ENCODE measurements at regions not wholly inside any gene's neighbourhood (a gene's known extent, or its start where the extent isn't known, plus 50 kb on each side); places are given as distances from the start of the nearest gene placed in this dataset.

DNA sequence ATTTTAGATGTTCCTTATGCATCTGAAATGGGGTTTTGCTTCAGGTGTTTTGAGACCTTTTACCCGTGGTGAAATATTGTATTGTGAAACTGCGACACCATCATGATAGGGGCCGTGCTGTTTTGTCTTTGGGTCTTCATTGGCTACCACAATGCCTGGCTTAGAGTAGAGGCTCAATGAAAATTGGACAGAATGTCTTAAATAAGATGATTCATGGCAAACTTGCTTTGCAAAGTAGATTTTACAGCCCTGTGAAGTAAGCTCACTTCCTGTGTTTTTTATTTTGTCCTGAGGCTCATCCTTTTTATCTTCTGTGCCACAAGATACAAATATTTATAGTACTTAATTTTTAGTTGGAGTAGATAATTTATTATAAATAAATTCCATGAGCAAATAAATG, 111.3 kb upstream of the FRMD6 start:
- DNase-seq (no peak), ATAC-seq (ENCODE audit: insufficient read depth, low read depth) (no peak)
- no peak overlapping the region for H3K4me3 ChIP-seq (ENCODE audit: low read depth in 1 of 2, low read length in 2 of 2)
- H2AFZ ChIP-seq (ENCODE audit: low read depth, low read length), result no peak overlapping the region
- H3K27ac ChIP-seq (ENCODE audit: low read length), result no peak overlapping the region
- H3K27me3 ChIP-seq (ENCODE audit: insufficient read depth, low read length, poor library complexity), result no peaks in the 10 kb centered on the region
- no peaks in the 10 kb centered on the region for H3K9me3 ChIP-seq (ENCODE audit: insufficient read depth, low read length, severe bottlenecking)
- TF ChIP-seq, protein P1, sequence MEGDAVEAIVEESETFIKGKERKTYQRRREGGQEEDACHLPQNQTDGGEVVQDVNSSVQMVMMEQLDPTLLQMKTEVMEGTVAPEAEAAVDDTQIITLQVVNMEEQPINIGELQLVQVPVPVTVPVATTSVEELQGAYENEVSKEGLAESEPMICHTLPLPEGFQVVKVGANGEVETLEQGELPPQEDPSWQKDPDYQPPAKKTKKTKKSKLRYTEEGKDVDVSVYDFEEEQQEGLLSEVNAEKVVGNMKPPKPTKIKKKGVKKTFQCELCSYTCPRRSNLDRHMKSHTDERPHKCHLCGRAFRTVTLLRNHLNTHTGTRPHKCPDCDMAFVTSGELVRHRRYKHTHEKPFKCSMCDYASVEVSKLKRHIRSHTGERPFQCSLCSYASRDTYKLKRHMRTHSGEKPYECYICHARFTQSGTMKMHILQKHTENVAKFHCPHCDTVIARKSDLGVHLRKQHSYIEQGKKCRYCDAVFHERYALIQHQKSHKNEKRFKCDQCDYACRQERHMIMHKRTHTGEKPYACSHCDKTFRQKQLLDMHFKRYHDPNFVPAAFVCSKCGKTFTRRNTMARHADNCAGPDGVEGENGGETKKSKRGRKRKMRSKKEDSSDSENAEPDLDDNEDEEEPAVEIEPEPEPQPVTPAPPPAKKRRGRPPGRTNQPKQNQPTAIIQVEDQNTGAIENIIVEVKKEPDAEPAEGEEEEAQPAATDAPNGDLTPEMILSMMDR (IDR thresholded peaks at IDR 0.05; ENCODE audit: borderline replicate concordance, extremely low read depth, low read length, poor library complexity, severe bottlenecking), result no peak
- TF ChIP-seq EZH2 (IDR thresholded peaks at IDR 0.05; ENCODE audit: borderline replicate concordance, low read depth, low read length, severe bottlenecking), result no peak
- no peaks in the 10 kb centered on the region for H3K4me1 ChIP-seq (ENCODE audit: insufficient read depth, low read length)
- no peak overlapping the region for H3K4me2 ChIP-seq (ENCODE audit: insufficient read depth, low read length)
- no peaks in the 10 kb centered on the region for H4K20me1 ChIP-seq (ENCODE audit: insufficient read depth, low read length)
- H3K9ac ChIP-seq (ENCODE audit: low read depth, low read length), result no peak overlapping the region
- no peaks in the 10 kb centered on the region for H3K79me2 ChIP-seq (ENCODE audit: insufficient read depth, low read length)
- no peaks in the 10 kb centered on the region for H3K36me3 ChIP-seq (ENCODE audit: insufficient read depth, low read length)

- H3K27ac ChIP-seq (ENCODE audit: low read length), result no peak overlapping the region
- no peak overlapping the region for H3K9ac ChIP-seq (ENCODE audit: low read depth, low read length)
- no peak overlapping the region for H2AFZ ChIP-seq (ENCODE audit: low read depth, low read length)
- no peaks in the 10 kb centered on the region for H3K4me1 ChIP-seq (ENCODE audit: insufficient read depth, low read length)
- no peaks in the 10 kb centered on the region for H3K27me3 ChIP-seq (ENCODE audit: insufficient read depth, low read length, poor library complexity)
- no peak overlapping the region for H3K4me3 ChIP-seq (ENCODE audit: low read depth in 1 of 2, low read length in 2 of 2)
- H3K79me2 ChIP-seq (ENCODE audit: insufficient read depth, low read length), result no peaks in the 10 kb centered on the region
- DNase-seq (no peak), ATAC-seq (ENCODE audit: insufficient read depth, low read depth) (no peak)
- H4K20me1 ChIP-seq (ENCODE audit: insufficient read depth, low read length), result no peaks in the 10 kb centered on the region
- TF ChIP-seq EZH2 (IDR thresholded peaks at IDR 0.05; ENCODE audit: borderline replicate concordance, low read depth, low read length, severe bottlenecking), result no peak
- TF ChIP-seq, protein P1 (IDR thresholded peaks at IDR 0.05; ENCODE audit: borderline replicate concordance, extremely low read depth, low read length, poor library complexity, severe bottlenecking), result no peak
- no peaks in the 10 kb centered on the region for H3K36me3 ChIP-seq (ENCODE audit: insufficient read depth, low read length)
- H3K4me2 ChIP-seq (ENCODE audit: insufficient read depth, low read length), result no peak overlapping the region
- no peaks in the 10 kb centered on the region for H3K9me3 ChIP-seq (ENCODE audit: insufficient read depth, low read length, severe bottlenecking)
Measured at GRCh38 chr14:51544471-51544870, 107.2 kb upstream of the FRMD6 start.

GRCh38 chr14:51544901-51545300, 106.8 kb upstream of the FRMD6 start:
- H3K9ac ChIP-seq (ENCODE audit: low read depth, low read length), result no peak overlapping the region
- no peaks in the 10 kb centered on the region for H4K20me1 ChIP-seq (ENCODE audit: insufficient read depth, low read length)
- TF ChIP-seq, protein P1 (IDR thresholded peaks at IDR 0.05; ENCODE audit: borderline replicate concordance, extremely low read depth, low read length, poor library complexity, severe bottlenecking), result no peak
- no peak for TF ChIP-seq EZH2 (IDR thresholded peaks at IDR 0.05; ENCODE audit: borderline replicate concordance, low read depth, low read length, severe bottlenecking)
- DNase-seq (no peak), ATAC-seq (ENCODE audit: insufficient read depth, low read depth) (no peak)
- no peaks in the 10 kb centered on the region for H3K4me1 ChIP-seq (ENCODE audit: insufficient read depth, low read length)
- no peaks in the 10 kb centered on the region for H3K36me3 ChIP-seq (ENCODE audit: insufficient read depth, low read length)
- H3K4me3 ChIP-seq (ENCODE audit: low read depth in 1 of 2, low read length in 2 of 2), result no peak overlapping the region
- H3K9me3 ChIP-seq (ENCODE audit: insufficient read depth, low read length, severe bottlenecking), result no peaks in the 10 kb centered on the region
- H3K79me2 ChIP-seq (ENCODE audit: insufficient read depth, low read length), result no peaks in the 10 kb centered on the region
- H3K27ac ChIP-seq (ENCODE audit: low read length), result no peak overlapping the region
- no peak overlapping the region for H2AFZ ChIP-seq (ENCODE audit: low read depth, low read length)
- H3K4me2 ChIP-seq (ENCODE audit: insufficient read depth, low read length), result no peak overlapping the region
- H3K27me3 ChIP-seq (ENCODE audit: insufficient read depth, low read length, poor library complexity), result no peaks in the 10 kb centered on the region

DNA sequence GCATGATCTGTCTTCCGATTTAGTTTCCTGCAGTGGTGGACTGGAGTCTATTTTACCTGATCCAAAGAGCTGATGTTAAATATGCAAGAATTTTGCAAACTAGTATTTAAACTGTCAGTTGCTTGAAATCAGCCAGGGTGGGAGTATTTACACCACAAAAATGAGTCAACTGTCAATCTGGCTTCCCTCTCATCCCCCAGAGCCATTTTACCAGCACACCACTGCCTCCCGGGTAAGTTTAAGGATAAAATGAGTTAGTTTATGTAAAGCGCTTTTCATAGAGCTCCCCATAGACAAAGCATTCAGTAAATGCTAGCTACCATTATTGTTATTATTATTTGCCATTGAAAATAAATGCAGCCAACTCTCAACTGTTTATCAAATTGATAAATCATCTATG, 106.3 kb upstream of the FRMD6 start:
- Histone ChIP-seq H2AFZ (ENCODE audit: low read depth, low read length) (no peak overlapping the region), H4K20me1 (ENCODE audit: insufficient read depth, low read length) (no peaks in the 10 kb centered on the region), H3K36me3 (ENCODE audit: insufficient read depth, low read length) (no peaks in the 10 kb centered on the region), H3K9me3 (ENCODE audit: insufficient read depth, low read length, severe bottlenecking) (no peaks in the 10 kb centered on the region), H3K27me3 (ENCODE audit: insufficient read depth, low read length, poor library complexity) (no peaks in the 10 kb centered on the region), H3K4me1 (ENCODE audit: insufficient read depth, low read length) (no peaks in the 10 kb centered on the region), H3K4me3 (ENCODE audit: low read depth in 1 of 2, low read length in 2 of 2) (no peak overlapping the region), H3K4me2 (ENCODE audit: insufficient read depth, low read length) (no peak overlapping the region), H3K27ac (ENCODE audit: low read length) (no peak overlapping the region), H3K9ac (ENCODE audit: low read depth, low read length) (no peak overlapping the region), H3K79me2 (ENCODE audit: insufficient read depth, low read length) (no peaks in the 10 kb centered on the region)
- no peak for TF ChIP-seq EZH2 (IDR thresholded peaks at IDR 0.05; ENCODE audit: borderline replicate concordance, low read depth, low read length, severe bottlenecking)
- TF ChIP-seq, protein P1 (IDR thresholded peaks at IDR 0.05; ENCODE audit: borderline replicate concordance, extremely low read depth, low read length, poor library complexity, severe bottlenecking), result no peak
- DNase-seq (no peak), ATAC-seq (ENCODE audit: insufficient read depth, low read depth) (no peak)
